ENCODE measurements at regions not wholly inside any gene's neighbourhood (a gene's known extent, or its start where the extent isn't known, plus 50 kb on each side); places are given as distances from the start of the nearest gene placed in this dataset.

DNA sequence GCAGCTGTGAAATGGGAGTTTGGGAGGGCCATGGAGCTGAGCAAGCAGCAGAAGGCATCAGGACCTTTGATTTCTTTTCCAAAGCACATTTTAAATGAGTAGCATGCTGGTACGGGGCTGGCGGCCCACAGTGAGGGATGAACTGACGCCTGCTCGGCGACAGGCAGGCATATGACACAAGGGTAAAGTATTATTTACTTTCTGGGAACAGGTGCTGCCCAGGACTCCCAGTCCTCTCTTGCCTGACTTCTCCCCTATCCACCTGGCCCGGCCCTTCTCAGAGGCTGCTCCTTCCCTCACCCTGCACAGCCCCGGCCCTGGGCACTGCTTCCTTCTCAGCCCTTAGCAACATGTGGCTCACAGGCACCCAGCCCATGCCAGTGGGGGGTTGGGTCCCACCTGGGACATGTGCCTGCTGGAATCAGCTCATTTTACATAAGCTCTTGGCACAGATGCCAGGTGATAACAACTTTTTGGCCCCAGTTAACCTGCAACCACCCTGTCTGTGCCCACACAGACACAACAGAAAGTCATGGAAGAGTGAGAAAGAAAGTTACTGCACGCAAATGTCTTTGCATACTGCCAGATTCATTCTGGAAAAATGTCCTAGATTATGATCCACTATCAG is 112.3 kb upstream of the GADD45A start:
- Histone ChIP-seq H3K9ac (ENCODE audit: low read length) (no peak overlapping the region), H3K4me2 (replicated peaks; ENCODE audit: low read depth, low read length, poor library complexity, severe bottlenecking) (no peak overlapping the region), H3K36me3 (replicated peaks in 1 of 2; ENCODE audit: control extremely low read depth in 1 of 2, control insufficient read depth in 1 of 2, extremely low read depth in 1 of 2, insufficient read depth in 2 of 2, low read length in 1 of 2) (no peaks in the 10 kb centered on the region), H3K27ac (ENCODE audit: low read length in 2 of 2) (no peak overlapping the region), H3K79me2 (ENCODE audit: control insufficient read depth, insufficient read depth, low read length) (no peaks in the 10 kb centered on the region), H3K4me3 (ENCODE audit: control extremely low read depth in 1 of 5, extremely low read depth in 1 of 5, insufficient read depth in 1 of 5, low read depth in 2 of 5, low read length in 4 of 5) (no peak overlapping the region), H3K27me3 (replicated peaks in 1 of 4; ENCODE audit: control extremely low read depth in 1 of 4, control insufficient read depth in 3 of 4, insufficient read depth in 4 of 4, low read length in 3 of 4) (no peaks in the 10 kb centered on the region), H4K20me1 (ENCODE audit: control insufficient read depth, insufficient read depth, low read length, poor library complexity, severe bottlenecking) (no peaks in the 10 kb centered on the region), H3K9me3 (ENCODE audit: control extremely low read depth in 1 of 3, control insufficient read depth in 2 of 3, insufficient read depth in 1 of 3, low read length in 2 of 3) (no peaks in the 10 kb centered on the region), H2AFZ (ENCODE audit: insufficient read depth, low read depth, low read length, poor library complexity, severe bottlenecking) (no peak overlapping the region), H3K4me1 (ENCODE audit: control insufficient read depth in 2 of 2, insufficient read depth in 2 of 2, low read length in 2 of 2) (no peaks in the 10 kb centered on the region)
- ChIA-PET CTCF (interaction anchor here (1.2 to 4.5 kb wide), 3 partner anchors 11 to 193 kb away, joined by 5 to 32 read pairs (median 6); no protein-coding TSS in a partner anchor), POLR2A (no interaction called here)
- H3K9me3 Mint-ChIP-seq (ENCODE audit: insufficient read depth) = no peaks in the 10 kb centered on the region
- H3K27me3 Mint-ChIP-seq = peaks cover 6% of the 10 kb centered on the region
- no peak for ATAC-seq (ENCODE audit: low read depth)
- no peak overlapping the region for H3K4me3 Mint-ChIP-seq
- intact Hi-C loops (cut with micrococcal nuclease) = no loop called here
- H3K4me1 Mint-ChIP-seq = no peaks in the 10 kb centered on the region
- DNase-seq = no peak
- no peak overlapping the region for H3K27ac Mint-ChIP-seq
- WGBS (ENCODE audit: insufficient coverage) = 79% methylated on average over 7 of the region's 8 CpGs
- TF ChIP-seq, protein P1, sequence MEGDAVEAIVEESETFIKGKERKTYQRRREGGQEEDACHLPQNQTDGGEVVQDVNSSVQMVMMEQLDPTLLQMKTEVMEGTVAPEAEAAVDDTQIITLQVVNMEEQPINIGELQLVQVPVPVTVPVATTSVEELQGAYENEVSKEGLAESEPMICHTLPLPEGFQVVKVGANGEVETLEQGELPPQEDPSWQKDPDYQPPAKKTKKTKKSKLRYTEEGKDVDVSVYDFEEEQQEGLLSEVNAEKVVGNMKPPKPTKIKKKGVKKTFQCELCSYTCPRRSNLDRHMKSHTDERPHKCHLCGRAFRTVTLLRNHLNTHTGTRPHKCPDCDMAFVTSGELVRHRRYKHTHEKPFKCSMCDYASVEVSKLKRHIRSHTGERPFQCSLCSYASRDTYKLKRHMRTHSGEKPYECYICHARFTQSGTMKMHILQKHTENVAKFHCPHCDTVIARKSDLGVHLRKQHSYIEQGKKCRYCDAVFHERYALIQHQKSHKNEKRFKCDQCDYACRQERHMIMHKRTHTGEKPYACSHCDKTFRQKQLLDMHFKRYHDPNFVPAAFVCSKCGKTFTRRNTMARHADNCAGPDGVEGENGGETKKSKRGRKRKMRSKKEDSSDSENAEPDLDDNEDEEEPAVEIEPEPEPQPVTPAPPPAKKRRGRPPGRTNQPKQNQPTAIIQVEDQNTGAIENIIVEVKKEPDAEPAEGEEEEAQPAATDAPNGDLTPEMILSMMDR (IDR thresholded peaks at IDR 0.05) = no peak
- TF ChIP-seq EZH2 (IDR thresholded peaks at IDR 0.05; ENCODE audit: borderline replicate concordance, insufficient read depth, low read depth, low read length, poor library complexity, severe bottlenecking) = no peak

DNA sequence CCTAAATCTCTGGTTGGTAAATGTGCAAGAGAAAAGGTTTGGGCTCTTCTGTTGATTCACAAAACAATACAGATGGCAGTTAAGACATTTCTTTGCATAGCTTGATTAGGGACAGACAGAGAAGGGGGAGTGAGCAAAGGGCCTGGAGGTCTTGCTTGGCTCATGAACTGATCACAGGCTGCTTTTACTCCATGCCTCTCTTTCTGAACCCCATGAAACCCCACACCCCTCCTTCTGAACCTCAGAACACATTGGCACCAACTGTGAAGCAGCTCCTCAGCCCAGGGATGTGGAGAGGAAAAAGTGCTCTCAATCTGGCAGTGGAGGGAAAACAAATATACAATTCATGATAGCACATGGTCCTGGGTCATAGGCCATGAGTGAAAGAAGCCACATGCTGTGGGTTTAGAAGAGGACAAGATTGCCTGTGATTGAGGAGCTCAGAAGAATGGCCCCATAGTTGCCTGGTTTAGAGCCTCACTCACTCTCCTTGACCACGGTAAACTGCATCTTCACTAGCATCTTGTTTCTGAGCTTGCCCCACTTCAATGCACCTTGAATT is 111.6 kb upstream of the GADD45A start:
- Histone ChIP-seq H3K4me1 (ENCODE audit: control insufficient read depth in 2 of 2, insufficient read depth in 2 of 2, low read length in 2 of 2) (no peaks in the 10 kb centered on the region), H2AFZ (ENCODE audit: insufficient read depth, low read depth, low read length, poor library complexity, severe bottlenecking) (no peak overlapping the region), H3K27ac (ENCODE audit: low read length in 2 of 2) (no peak overlapping the region), H3K9me3 (ENCODE audit: control extremely low read depth in 1 of 3, control insufficient read depth in 2 of 3, insufficient read depth in 1 of 3, low read length in 2 of 3) (no peaks in the 10 kb centered on the region), H3K27me3 (replicated peaks in 1 of 4; ENCODE audit: control extremely low read depth in 1 of 4, control insufficient read depth in 3 of 4, insufficient read depth in 4 of 4, low read length in 3 of 4) (no peaks in the 10 kb centered on the region), H3K4me2 (replicated peaks; ENCODE audit: low read depth, low read length, poor library complexity, severe bottlenecking) (no peak overlapping the region), H4K20me1 (ENCODE audit: control insufficient read depth, insufficient read depth, low read length, poor library complexity, severe bottlenecking) (no peaks in the 10 kb centered on the region), H3K79me2 (ENCODE audit: control insufficient read depth, insufficient read depth, low read length) (no peaks in the 10 kb centered on the region), H3K9ac (ENCODE audit: low read length) (no peak overlapping the region), H3K36me3 (replicated peaks in 1 of 2; ENCODE audit: control extremely low read depth in 1 of 2, control insufficient read depth in 1 of 2, extremely low read depth in 1 of 2, insufficient read depth in 2 of 2, low read length in 1 of 2) (no peaks in the 10 kb centered on the region), H3K4me3 (ENCODE audit: control extremely low read depth in 1 of 5, extremely low read depth in 1 of 5, insufficient read depth in 1 of 5, low read depth in 2 of 5, low read length in 4 of 5) (no peak overlapping the region)
- intact Hi-C loops (cut with micrococcal nuclease) = no loop called here
- 100% methylated on average over 1 of the region's 1 CpG for WGBS (ENCODE audit: insufficient coverage)
- DNase-seq (no peak), ATAC-seq (ENCODE audit: low read depth) (no peak)
- Mint-ChIP-seq H3K27ac (no peak overlapping the region), H3K4me3 (no peak overlapping the region), H3K27me3 (peaks cover 2% of the 10 kb centered on the region), H3K4me1 (no peaks in the 10 kb centered on the region), H3K9me3 (ENCODE audit: insufficient read depth) (no peaks in the 10 kb centered on the region)
- TF ChIP-seq EZH2 (IDR thresholded peaks at IDR 0.05; ENCODE audit: borderline replicate concordance, insufficient read depth, low read depth, low read length, poor library complexity, severe bottlenecking) = no peak
- TF ChIP-seq, protein P1 (IDR thresholded peaks at IDR 0.05) = no peak
- POLR2A ChIA-PET = no interaction called here
- CTCF ChIA-PET = interaction anchor here (1.2 to 4.5 kb wide), 3 partner anchors 12 to 192 kb away, joined by 5 to 32 read pairs (median 6); no protein-coding TSS in a partner anchor
